Stimulated activated CD4-positive, alpha-beta T cell treated with anti-CD3 and anti-CD28 coated beads, Interleukin-15, amount 100 ng/mL, for 24 hours (primary cell): ENCODE measurements at regions not wholly inside any gene's neighbourhood (a gene's known extent, or its start where the extent isn't known, plus 50 kb on each side); places are given as distances from the start of the nearest gene placed in this dataset.
"Not testable (repeated sequence)": the region's sequence is repeated elsewhere in the genome, so short reads cannot be mapped to it uniquely, and the experiment has no call there.

Experiments
- DNase-seq: peaks from one replicate; pipeline ENCODE4 v3.0.0-alpha.2; 2020

- no peak for DNase-seq
Observed at GRCh38 chr19:28332886-28333285, 880.1 kb downstream of the UQCRFS1 start.

DNA sequence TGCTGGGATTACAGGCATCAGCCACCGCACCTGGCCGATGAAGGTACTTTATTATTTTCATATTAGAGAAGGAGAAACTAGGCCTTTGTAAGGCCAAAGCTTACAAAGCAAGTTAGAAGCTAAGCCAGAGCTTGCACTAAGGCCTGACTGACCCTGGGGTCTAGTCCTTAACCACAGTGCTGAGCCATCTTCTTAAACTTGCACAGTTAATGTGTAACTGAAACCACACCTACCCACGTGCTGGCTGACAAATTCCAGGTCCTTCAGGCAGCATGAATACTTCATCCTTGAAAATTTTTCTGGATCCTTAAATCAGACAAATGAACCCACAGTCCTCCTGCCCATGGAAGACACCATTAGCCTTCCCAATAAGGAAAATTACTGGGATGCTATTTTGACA lies 880.6 kb downstream of the UQCRFS1 start:
- no peak for DNase-seq

GRCh38 chr19:28331596-28331995 lies 881.4 kb downstream of the UQCRFS1 start:
- DNase-seq: no peak

DNA sequence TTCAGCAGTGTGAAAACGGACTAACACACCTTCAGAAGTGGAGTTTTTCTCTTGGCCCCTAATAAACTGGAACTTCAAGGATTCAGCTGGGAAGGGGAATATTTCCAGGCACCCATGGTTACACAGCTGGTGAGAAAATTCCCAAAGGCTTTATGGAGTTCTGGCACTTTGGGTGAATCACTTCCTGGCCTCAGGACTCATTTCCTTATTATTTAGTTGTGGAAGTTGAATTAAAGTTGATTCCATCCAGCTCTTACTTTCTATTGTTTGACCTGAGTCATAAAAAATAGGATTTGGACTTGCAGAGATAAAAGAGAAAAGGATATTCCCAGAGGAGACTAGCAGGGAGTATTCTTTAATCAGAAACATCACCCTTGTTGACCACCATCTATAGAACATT lies 882.1 kb downstream of the UQCRFS1 start:
- no peak for DNase-seq

DNA sequence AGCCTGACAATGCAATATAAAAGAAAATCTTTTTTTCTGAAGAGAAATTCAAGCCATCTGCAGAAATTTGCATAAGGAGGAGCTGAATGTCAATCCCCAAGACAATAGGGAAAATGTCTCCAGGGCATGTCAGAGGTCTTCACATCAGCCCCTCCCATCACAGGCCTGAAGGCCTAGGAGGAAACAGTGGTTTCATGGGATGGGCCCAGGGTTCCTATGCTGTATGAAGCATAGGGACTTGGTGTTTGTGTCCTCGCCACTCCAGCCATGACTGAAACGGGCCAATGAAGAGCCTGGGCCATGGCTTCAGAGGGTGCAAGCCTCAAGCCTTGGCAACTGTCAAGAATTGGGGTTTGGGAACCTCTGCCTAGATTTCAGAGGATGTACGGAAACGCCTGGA lies 883.5 kb downstream of the UQCRFS1 start:
- no peak for DNase-seq

- DNase-seq: no peak
Observed at GRCh38 chr19:28327905-28328304, 885.0 kb downstream of the UQCRFS1 start.

DNA sequence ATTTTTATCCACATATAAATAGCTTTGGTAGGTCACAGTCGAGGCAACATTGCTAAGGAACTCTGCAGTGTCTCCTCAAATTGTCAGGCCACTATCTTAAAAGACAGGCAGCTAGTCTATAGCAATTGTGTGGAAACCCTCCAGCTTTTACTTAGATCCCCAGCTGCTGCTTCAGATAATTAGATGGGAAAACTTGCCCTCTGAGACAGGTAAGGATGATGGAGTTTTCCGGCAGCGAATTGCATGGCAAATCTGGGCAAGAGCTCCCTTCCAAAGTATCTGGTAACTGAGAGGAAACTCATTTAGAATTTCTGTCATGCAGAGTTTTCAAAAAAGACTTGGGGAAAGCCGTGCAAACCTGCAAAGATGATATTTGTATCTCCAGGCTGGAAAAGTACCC lies 886.2 kb downstream of the UQCRFS1 start:
- DNase-seq: no peak

GRCh38 chr19:28324275-28325060 lies 888.5 kb downstream of the UQCRFS1 start:
- DNase-seq: no peak

GRCh38 chr19:28322945-28323344 lies 890.0 kb downstream of the UQCRFS1 start:
- no peak for DNase-seq

GRCh38 chr19:28322491-28322890 lies 890.5 kb downstream of the UQCRFS1 start:
- no peak for DNase-seq

GRCh38 chr19:28319918-28320317 lies 893.0 kb downstream of the UQCRFS1 start:
- no peak for DNase-seq

DNA sequence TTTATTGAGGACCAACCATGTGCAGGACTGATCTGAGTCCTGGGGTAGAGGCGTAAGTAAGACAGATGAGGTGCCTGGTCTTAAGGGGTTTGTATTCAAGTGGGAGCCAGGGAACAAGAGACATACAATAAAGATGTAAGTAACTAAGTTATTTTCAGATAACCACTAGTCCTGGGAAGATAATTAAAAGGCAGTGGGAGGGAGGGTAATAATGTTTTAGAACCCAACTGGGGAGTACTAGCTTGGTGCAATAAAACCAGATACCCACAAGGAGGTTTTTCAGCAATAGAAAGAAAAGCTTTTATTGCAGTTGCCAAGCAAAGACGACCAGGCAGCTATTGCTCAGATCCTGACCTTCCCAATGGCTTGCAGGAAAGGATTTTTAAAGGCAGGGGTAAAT lies 893.7 kb downstream of the UQCRFS1 start:
- DNase-seq: no peak

DNA sequence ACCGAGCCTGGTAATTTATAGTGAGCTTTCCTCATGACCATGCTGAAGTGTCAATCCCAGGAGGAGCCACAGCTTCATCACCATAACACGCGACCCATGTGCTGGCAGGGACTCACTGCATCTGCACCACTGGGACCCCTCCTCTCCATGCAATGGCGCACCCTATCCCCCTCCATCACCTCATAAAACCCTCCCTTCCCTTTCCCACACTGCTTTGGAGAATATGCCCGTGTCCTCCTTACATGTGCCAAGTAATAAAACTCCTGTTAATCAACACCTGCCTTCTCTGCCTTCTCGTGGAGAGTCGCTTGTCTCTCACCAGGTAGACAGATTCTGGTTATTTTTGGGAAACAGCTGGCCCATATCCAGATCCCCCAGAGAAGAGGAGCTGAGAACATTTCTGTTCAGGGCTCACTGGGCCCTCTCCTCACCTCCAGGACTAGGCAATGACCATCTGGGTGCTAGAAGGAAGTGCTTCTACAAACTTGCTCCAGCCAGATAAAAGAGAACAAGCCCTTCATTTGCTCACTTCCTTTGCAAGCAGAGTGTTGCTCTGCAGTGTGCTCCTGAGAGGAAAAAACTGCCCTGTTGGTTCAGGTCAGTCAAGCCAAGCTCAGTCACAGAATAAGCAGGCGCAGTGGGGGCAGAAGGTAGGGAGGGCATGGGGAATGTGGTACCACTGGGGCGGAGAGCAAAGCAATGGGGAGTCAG lies 894.3 kb downstream of the UQCRFS1 start:
- DNase-seq: no peak

DNA sequence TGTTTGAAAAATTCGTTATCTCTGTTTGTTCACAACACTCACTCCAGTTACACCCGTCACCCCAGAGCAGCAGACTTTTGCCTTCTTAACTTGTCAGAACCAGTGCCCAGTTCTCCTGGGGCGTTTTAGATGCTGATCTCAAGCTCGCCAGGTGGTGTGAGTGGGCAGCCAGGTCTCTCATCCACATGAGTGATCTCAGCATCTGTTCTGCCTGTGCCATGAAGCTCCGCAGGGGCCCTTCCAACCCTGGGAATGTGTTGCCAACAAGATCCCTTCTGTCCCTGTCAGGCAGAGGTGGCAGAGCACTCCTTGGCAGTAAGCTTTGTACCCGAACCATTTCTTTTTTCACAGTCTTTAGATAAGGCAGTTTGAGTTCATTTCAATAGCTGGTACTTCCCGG lies 896.5 kb downstream of the UQCRFS1 start:
- DNase-seq: no peak

- DNase-seq: no peak
Observed at GRCh38 chr19:28314756-28315155, 898.2 kb downstream of the UQCRFS1 start.

DNA sequence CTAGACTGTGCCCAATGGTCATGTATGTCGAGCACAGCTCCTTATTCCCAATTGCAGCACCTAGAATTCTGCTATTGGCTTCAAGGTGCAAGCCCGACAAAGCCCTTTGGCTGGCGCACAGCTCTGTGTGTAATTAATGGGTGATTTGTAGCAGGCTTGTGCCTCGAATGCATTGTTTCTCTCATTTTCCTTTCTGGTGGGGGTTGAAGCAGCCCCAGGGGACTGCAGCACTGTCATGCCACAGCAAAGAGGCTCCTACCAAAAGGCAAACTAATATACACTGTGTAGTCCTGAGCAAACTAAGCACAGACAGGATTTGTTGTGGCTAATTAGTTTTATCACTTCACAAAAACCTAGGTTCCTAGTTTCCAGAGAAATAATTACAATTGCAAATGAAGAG lies 898.7 kb downstream of the UQCRFS1 start:
- no peak for DNase-seq

DNA sequence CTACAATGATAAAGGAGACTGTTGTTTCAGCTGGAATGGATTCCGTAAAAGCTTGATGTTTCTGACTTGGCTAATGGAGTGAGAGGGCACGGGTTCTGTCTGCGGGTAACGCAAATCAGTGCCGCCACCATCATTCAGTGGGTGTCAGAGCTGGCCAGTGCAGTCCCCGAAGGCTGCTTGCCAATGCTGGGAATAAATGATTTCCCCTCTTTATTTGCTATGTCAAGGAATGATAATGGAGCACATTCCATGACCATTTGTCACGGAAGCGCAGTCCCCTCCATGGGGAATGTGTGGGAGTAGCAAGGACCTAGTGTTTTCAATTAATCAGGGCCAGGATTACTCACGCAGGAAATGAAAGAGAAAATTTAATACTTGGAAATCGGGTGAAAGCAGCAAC lies 899.3 kb downstream of the UQCRFS1 start:
- no peak for DNase-seq

DNA sequence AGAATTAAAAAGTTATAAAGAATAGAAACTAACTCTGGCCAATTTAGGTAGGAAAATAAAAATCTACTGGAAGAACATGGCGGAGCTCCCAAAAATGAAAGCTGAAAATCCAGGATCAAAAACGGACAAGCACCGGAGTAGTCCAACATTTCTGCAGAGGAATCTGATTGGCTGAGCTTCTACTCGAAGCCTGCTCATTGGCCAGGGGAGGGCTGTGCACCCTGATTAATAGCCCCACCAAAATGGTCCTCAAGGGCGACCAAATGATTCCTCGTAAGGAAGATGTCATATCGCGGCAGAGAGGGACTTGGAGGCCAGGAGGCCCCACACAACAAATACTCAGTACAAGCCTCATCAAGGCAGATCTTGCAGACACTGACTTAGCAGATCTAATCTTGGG lies 900.7 kb downstream of the UQCRFS1 start:
- DNase-seq: no peak

DNA sequence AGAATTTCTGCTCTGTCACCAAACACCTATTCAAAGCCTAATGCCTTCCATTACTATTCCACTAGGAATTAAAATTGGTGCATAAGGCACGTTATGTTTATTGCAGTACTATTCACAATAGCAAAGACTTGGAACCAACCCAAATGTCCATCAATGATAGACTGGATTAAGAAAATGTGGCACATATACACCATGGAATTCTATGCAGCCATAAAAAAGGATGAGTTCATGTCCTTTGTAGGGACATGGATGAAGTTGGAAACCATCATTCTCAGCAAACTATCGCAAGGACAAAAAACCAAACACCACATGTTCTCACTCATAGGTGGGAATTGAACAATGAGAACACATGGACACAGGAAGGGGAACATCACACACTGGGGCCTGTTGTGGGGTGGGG lies 902.1 kb downstream of the UQCRFS1 start:
- not testable (repeated sequence) for DNase-seq

DNA sequence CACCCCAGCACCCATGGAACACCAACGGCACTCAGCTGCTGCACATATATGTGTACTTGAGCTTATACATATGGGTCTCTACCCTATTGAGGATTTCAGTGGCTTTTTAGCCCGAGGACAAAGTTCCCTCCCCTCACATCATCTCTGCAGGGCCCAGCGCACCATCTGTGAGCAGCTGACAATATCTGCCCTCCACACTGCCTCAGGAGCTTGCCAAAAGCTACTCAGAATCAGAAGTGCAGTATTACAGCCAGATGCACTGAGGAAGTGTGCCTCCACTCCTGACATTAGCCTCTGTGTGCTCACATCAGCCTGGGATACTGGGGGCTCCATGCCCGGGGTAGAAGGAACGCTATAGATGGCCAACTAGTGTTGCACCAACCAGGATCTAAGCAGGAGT lies 903.9 kb downstream of the UQCRFS1 start:
- DNase-seq: no peak

DNA sequence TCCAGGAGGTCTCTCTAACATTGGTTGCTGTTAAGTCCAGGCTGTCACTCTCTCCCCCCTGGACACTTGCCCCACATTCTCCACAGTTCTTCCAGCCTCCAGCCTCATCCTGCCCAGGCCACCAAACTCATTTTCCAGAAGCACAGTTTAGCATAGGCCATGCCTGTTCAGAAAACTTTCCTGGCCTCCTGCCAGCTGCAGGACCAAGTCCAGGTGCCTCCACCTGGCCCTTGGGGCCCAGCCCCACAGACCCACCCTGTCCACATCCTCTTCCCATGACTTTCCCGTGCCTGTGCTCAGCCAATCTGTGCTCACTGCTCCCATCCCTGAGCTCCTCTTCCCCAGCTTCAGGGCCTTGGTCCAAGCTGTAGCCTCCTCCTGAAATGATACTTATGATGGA lies 905.0 kb downstream of the UQCRFS1 start:
- DNase-seq: no peak

GRCh38 chr19:28307487-28307886 lies 905.5 kb downstream of the UQCRFS1 start:
- DNase-seq: no peak

- no peak for DNase-seq
Observed at GRCh38 chr19:28305513-28305912, 907.4 kb downstream of the UQCRFS1 start.

- no peak for DNase-seq
Observed at GRCh38 chr19:28303502-28303901, 909.4 kb downstream of the UQCRFS1 start.

GRCh38 chr19:28301961-28302360 lies 911.0 kb downstream of the UQCRFS1 start:
- no peak for DNase-seq
